Activated CD4-positive, alpha-beta memory T cell treated with anti-CD3 and anti-CD28 coated beads for 36 hours (primary cell): ENCODE measurements at regions not wholly inside any gene's neighbourhood (a gene's known extent, or its start where the extent isn't known, plus 50 kb on each side); places are given as distances from the start of the nearest gene placed in this dataset.
"Not testable (repeated sequence)": the region's sequence is repeated elsewhere in the genome, so short reads cannot be mapped to it uniquely, and the experiment has no call there.

Source experiments
- CTCF ChIA-PET: fragments of 350-600 bp; sonication (Branson Sonifier 250); formaldehyde crosslinking; loops from one replicate; lab custom pipeline; 2021; ENCODE audit warnings: antibody characterized with exemption, inconsistent platforms; lab: Charles Lee
- POLR2A ChIA-PET: fragments of 350-600 bp; sonication (Branson Sonifier 250); formaldehyde crosslinking; loops from one replicate; lab custom pipeline; 2021; ENCODE audit warnings: antibody characterized with exemption; lab: Charles Lee
- DNase-seq: peaks from one replicate; pipeline ENCODE4 v3.0.0-alpha.2; 2020
- H3K27ac Mint-ChIP-seq: one replicate; pipeline ENCODE4 v1.8.0; 2021; ENCODE audit warnings: mixed read lengths
- H3K27me3 Mint-ChIP-seq: one replicate; pipeline ENCODE4 v1.8.0; 2021; ENCODE audit warnings: mixed read lengths
- H3K36me3 Mint-ChIP-seq: one replicate; pipeline ENCODE4 v1.8.0; 2021; ENCODE audit warnings: mixed read lengths
- H3K4me1 Mint-ChIP-seq: one replicate; pipeline ENCODE4 v1.8.0; 2021; ENCODE audit warnings: low read depth, mixed read lengths
- H3K4me3 Mint-ChIP-seq: one replicate; pipeline ENCODE4 v1.8.0; 2021; ENCODE audit warnings: mild to moderate bottlenecking, mixed read lengths
- H3K9me3 Mint-ChIP-seq: one replicate; pipeline ENCODE4 v1.8.0; 2021; ENCODE audit warnings: mixed read lengths
- intact Hi-C: fragments of 100-400 bp; cut with micrococcal nuclease; formaldehyde crosslinking; loops from one replicate; pipeline ENCODE4 v1.15.1; 2023

GRCh38 chr11:38818720-38819119 is 2220.7 kb upstream of the RAG2 start:
- DNase-seq, result no peak
- Mint-ChIP-seq H3K27ac (no peak overlapping the region), H3K27me3 (no peaks in the 10 kb centered on the region), H3K4me3 (no peak overlapping the region), H3K4me1 (no peaks in the 10 kb centered on the region), H3K36me3 (no peaks in the 10 kb centered on the region), H3K9me3 (peaks cover 19% of the 10 kb centered on the region)
- ChIA-PET POLR2A (no interaction called here), CTCF (no interaction called here)
- intact Hi-C loops, result no loop called here

DNA sequence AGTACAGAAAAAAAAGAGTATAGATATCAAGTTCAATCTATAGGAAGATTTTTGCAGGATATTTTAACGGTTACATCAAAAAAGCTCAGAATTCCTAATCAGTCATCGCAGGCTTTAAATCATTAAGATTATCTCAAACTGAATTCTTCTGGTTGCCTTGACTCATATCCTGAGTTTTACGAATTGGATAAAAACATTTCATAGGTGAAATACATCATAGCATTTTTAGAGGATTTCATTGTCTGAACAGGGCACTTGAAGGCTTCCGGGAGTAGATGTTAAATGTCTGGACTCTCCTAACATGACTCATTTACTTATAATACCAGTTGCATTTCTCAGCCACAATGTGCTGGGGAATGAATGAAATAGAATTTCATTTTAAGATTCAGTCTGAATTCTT is 2216.6 kb upstream of the RAG2 start:
- intact Hi-C loops, result no loop called here
- CTCF ChIA-PET, result no interaction called here
- POLR2A ChIA-PET, result no interaction called here
- H3K9me3 Mint-ChIP-seq, result peaks cover 19% of the 10 kb centered on the region
- H3K36me3 Mint-ChIP-seq, result no peaks in the 10 kb centered on the region
- H3K4me1 Mint-ChIP-seq, result no peaks in the 10 kb centered on the region
- H3K4me3 Mint-ChIP-seq, result no peak overlapping the region
- H3K27me3 Mint-ChIP-seq, result no peaks in the 10 kb centered on the region
- no peak overlapping the region for H3K27ac Mint-ChIP-seq
- DNase-seq, result no peak

GRCh38 chr11:38809521-38809920 is 2211.5 kb upstream of the RAG2 start:
- no peaks in the 10 kb centered on the region for H3K36me3 Mint-ChIP-seq
- no peak overlapping the region for H3K4me3 Mint-ChIP-seq
- ChIA-PET CTCF (no interaction called here), POLR2A (no interaction called here)
- no peaks in the 10 kb centered on the region for H3K4me1 Mint-ChIP-seq
- intact Hi-C loops, result no loop called here
- DNase-seq, result no peak
- no peaks in the 10 kb centered on the region for H3K27me3 Mint-ChIP-seq
- H3K9me3 Mint-ChIP-seq, result peaks cover 18% of the 10 kb centered on the region
- H3K27ac Mint-ChIP-seq, result no peak overlapping the region

DNA sequence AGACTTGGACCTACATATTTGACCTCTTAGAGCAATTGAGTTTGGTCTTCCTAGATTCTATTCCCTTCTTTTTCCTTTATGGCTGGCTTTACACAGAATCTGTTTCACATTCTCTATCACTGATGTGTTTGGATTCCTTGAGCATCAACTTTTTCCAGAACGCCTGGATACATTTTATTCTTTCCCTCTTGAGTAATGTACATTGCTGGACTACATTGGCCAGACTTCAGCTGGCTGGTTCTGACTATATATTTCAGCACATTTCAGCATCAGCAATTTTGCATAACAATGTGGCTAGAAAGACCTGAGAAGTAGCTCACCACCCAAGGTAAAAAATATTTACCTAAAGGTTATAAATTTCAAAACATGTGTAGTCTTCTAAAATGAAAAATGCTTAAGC is 2198.2 kb upstream of the RAG2 start:
- Mint-ChIP-seq H3K4me1 (no peaks in the 10 kb centered on the region), H3K36me3 (no peaks in the 10 kb centered on the region), H3K9me3 (peaks cover 9% of the 10 kb centered on the region), H3K27me3 (no peaks in the 10 kb centered on the region), H3K4me3 (no peak overlapping the region), H3K27ac (no peak overlapping the region)
- ChIA-PET CTCF (no interaction called here), POLR2A (no interaction called here)
- DNase-seq, result no peak
- intact Hi-C loops, result loop anchor here (10.0 kb wide), 1 partner anchor 1499 kb away; no protein-coding TSS in a partner anchor

- ChIA-PET POLR2A (no interaction called here), CTCF (no interaction called here)
- Mint-ChIP-seq H3K36me3 (no peaks in the 10 kb centered on the region), H3K9me3 (peaks cover 9% of the 10 kb centered on the region), H3K27ac (no peak overlapping the region), H3K27me3 (no peaks in the 10 kb centered on the region), H3K4me1 (no peaks in the 10 kb centered on the region), H3K4me3 (no peak overlapping the region)
- no peak for DNase-seq
- intact Hi-C loops, result loop anchor here (10.0 kb wide), 1 partner anchor 1500 kb away; no protein-coding TSS in a partner anchor
Observed at GRCh38 chr11:38795027-38795426, 2197.0 kb upstream of the RAG2 start.

DNA sequence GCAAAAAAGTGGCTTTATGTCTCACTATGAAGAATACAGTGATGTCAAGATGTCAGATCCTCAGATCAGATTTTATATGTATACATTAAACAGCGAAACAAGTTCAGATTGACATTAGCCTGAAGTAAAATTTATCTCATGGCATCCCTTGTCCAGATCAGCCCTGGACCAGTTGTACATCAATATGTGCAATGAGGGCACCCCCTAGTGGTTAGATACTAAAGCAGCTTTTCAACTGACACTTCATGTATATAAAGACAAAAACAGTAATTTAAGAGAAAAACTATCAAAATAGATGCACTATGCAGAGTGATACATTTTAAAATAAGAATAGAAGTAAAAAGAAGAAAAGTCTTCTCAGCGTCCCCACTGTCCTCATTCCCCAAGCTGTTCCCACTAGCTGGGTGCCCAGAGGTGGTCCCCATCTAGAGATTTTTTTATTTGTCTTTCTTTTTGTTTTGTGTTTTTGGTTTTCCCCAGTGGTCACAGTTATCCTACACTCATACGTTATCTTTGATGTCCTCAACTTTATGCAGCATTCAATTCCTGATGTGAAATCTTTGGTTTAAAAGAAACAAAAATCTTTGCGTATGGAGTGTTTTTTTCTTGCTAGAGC is 2193.4 kb upstream of the RAG2 start:
- Mint-ChIP-seq H3K4me3 (no peak overlapping the region), H3K27me3 (no peaks in the 10 kb centered on the region), H3K4me1 (no peaks in the 10 kb centered on the region), H3K9me3 (peaks cover 4% of the 10 kb centered on the region), H3K27ac (no peak overlapping the region), H3K36me3 (no peaks in the 10 kb centered on the region)
- intact Hi-C loops, result loop anchor here (5.0 to 10.0 kb wide), 3 partner anchors 844 to 1789 kb away; no protein-coding TSS in a partner anchor
- DNase-seq, result no peak
- POLR2A ChIA-PET, result no interaction called here
- CTCF ChIA-PET, result interaction anchor here (0.6 to 1.7 kb wide), 5 partner anchors 10 to 1274 kb away, joined by 3 to 5 read pairs (median 3); no protein-coding TSS in a partner anchor

DNA sequence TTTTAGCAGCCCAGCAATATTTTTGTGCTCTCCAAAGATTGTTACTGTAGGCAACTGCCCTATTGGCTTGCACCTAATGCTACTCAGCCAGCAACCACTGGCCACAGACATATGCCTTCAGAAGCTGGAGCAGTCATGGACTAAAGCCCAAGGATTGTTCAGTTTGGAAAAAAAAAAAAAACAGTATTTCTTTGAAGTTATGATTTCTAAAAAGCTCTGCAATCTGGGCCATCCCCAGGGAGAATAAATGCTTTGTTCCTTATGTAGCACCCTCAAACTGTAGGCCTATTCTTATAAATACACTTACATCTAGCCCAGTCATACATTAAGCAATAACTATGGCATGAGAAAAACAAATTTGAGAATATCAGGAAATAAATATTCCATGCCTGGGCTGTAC is 2190.5 kb upstream of the RAG2 start:
- H3K4me3 Mint-ChIP-seq, result no peak overlapping the region
- CTCF ChIA-PET, result no interaction called here
- no peaks in the 10 kb centered on the region for H3K4me1 Mint-ChIP-seq
- no peaks in the 10 kb centered on the region for H3K27me3 Mint-ChIP-seq
- POLR2A ChIA-PET, result no interaction called here
- H3K9me3 Mint-ChIP-seq, result no peaks in the 10 kb centered on the region
- no peak for DNase-seq
- intact Hi-C loops, result no loop called here
- H3K27ac Mint-ChIP-seq, result no peak overlapping the region
- H3K36me3 Mint-ChIP-seq, result no peaks in the 10 kb centered on the region

- ChIA-PET CTCF (no interaction called here), POLR2A (no interaction called here)
- intact Hi-C loops, result no loop called here
- H3K36me3 Mint-ChIP-seq, result no peaks in the 10 kb centered on the region
- H3K9me3 Mint-ChIP-seq, result peaks cover 9% of the 10 kb centered on the region
- DNase-seq, result no peak
- H3K27me3 Mint-ChIP-seq, result no peaks in the 10 kb centered on the region
- H3K4me1 Mint-ChIP-seq, result no peaks in the 10 kb centered on the region
- H3K4me3 Mint-ChIP-seq, result no peak overlapping the region
- no peak overlapping the region for H3K27ac Mint-ChIP-seq
Observed at GRCh38 chr11:38784164-38784563, 2186.1 kb upstream of the RAG2 start.

- H3K9me3 Mint-ChIP-seq, result peaks cover 19% of the 10 kb centered on the region
Observed at GRCh38 chr11:38766796-38767195, 2168.8 kb upstream of the RAG2 start.

DNA sequence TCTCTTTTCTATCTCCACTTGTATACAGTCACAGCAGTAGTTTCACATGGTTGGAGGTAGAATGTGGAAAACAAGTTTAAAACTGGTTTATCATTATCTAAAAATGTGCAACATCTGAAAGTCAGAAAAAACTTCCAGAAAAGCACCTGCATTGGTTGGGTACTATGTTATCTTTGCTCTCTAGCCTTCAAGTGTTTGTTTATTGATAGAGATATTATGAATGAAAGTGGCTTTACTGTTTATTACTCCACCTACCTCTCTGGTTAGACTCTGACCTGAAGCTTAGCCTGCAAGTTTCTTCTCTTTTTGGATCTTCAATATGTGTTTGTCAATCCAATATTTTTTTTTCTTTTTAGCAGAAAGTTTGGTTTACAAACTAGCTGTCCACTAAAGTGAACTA is 2161.4 kb upstream of the RAG2 start:
- H3K9me3 Mint-ChIP-seq, result peaks cover 3% of the 10 kb centered on the region

More at GRCh38 chr11:38766796-38767195, 2168.8 kb upstream of the RAG2 start:
- intact Hi-C loops, result no loop called here
- no peak overlapping the region for H3K4me3 Mint-ChIP-seq
- CTCF ChIA-PET, result no interaction called here
- H3K4me1 Mint-ChIP-seq, result no peaks in the 10 kb centered on the region
- no peaks in the 10 kb centered on the region for H3K27me3 Mint-ChIP-seq
- DNase-seq, result no peak
- H3K27ac Mint-ChIP-seq, result no peak overlapping the region
- no peaks in the 10 kb centered on the region for H3K36me3 Mint-ChIP-seq
- POLR2A ChIA-PET, result no interaction called here

GRCh38 chr11:38756537-38756936 is 2158.5 kb upstream of the RAG2 start:
- POLR2A ChIA-PET, result no interaction called here
- no peak overlapping the region for H3K27ac Mint-ChIP-seq
- no peaks in the 10 kb centered on the region for H3K27me3 Mint-ChIP-seq
- CTCF ChIA-PET, result no interaction called here
- DNase-seq, result no peak
- H3K36me3 Mint-ChIP-seq, result no peaks in the 10 kb centered on the region
- intact Hi-C loops, result no loop called here
- no peak overlapping the region for H3K4me3 Mint-ChIP-seq
- H3K4me1 Mint-ChIP-seq, result no peaks in the 10 kb centered on the region
- H3K9me3 Mint-ChIP-seq, result peaks cover 6% of the 10 kb centered on the region

More for the DNA sequence above, 2161.4 kb upstream of the RAG2 start:
- Mint-ChIP-seq H3K27me3 (no peaks in the 10 kb centered on the region), H3K4me3 (no peak overlapping the region), H3K4me1 (no peaks in the 10 kb centered on the region), H3K36me3 (no peaks in the 10 kb centered on the region), H3K27ac (no peak overlapping the region)
- ChIA-PET POLR2A (no interaction called here), CTCF (interaction anchor here (0.8 kb wide), 1 partner anchor 32 kb away, joined by 3 read pairs; no protein-coding TSS in a partner anchor)
- intact Hi-C loops, result no loop called here
- no peak for DNase-seq

GRCh38 chr11:38751421-38751820 is 2153.4 kb upstream of the RAG2 start:
- ChIA-PET POLR2A (no interaction called here), CTCF (no interaction called here)
- no peaks in the 10 kb centered on the region for H3K4me1 Mint-ChIP-seq
- H3K27ac Mint-ChIP-seq, result no peak overlapping the region
- no peak overlapping the region for H3K4me3 Mint-ChIP-seq
- intact Hi-C loops, result no loop called here
- DNase-seq, result no peak
- no peaks in the 10 kb centered on the region for H3K27me3 Mint-ChIP-seq
- H3K36me3 Mint-ChIP-seq, result no peaks in the 10 kb centered on the region
- peaks cover 14% of the 10 kb centered on the region for H3K9me3 Mint-ChIP-seq

DNA sequence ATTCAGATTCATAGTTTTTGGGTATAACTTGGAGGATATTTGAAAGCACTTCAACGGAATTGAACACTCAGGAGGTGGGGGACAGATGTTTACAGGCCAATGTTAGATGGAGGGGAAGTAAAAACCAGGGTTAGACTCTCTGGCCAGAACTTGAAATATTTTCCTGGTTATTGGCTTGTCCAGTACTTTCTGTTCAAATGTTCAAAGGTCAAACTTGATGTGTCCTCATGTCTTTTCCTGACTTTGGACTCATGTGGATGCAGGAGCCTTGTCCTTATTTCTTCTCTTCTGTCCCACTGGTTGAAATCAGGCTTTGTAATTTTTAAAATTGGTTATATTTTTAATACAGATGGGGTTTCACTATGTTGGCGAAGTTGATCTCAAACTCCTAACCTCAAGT is 2148.5 kb upstream of the RAG2 start:
- DNase-seq, H3K4me3 Mint-ChIP-seq, intact Hi-C loops, H3K27ac Mint-ChIP-seq, H3K27me3 Mint-ChIP-seq, H3K36me3 Mint-ChIP-seq, H3K4me1 Mint-ChIP-seq, CTCF ChIA-PET, POLR2A ChIA-PET, H3K9me3 Mint-ChIP-seq: not testable (repeated sequence)
